Stimulated activated CD8-positive, alpha-beta memory T cell treated with anti-CD3 and anti-CD28 coated beads, Interleukin-2, amount 100 ng/mL, for 48 hours (primary cell): ENCODE measurements at regions not wholly inside any gene's neighbourhood (a gene's known extent, or its start where the extent isn't known, plus 50 kb on each side); places are given as distances from the start of the nearest gene placed in this dataset.

Experiments
- DNase-seq, 2 donors: peaks; one replicate each; pipeline ENCODE4 v3.0.0-alpha.2; 2020; ENCODE audit warnings: low read depth in 2 of 2

- no peak for DNase-seq
These were observed 331.8 kb upstream of the CDH11 start for GRCh38 chr16:65453646-65454045.

DNA sequence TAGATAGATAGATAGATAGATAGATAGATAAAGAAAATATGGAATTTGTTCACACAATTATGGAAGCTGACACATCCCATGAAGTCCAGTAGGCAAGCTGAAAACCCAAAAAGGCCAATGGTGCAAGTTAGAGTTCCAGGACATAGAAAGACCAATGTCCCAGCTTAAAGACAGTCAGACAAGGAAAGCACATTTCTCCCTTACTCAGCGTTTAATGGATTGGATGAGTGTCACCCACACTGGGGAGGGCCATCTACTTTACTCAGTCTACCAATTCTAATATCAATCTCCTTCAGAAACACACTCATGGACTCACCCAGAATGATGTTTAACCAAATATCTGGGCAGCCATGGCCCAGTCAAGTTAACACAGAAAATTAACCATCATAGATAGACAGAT lies 327.7 kb upstream of the CDH11 start:
- DNase-seq: no peak

DNA sequence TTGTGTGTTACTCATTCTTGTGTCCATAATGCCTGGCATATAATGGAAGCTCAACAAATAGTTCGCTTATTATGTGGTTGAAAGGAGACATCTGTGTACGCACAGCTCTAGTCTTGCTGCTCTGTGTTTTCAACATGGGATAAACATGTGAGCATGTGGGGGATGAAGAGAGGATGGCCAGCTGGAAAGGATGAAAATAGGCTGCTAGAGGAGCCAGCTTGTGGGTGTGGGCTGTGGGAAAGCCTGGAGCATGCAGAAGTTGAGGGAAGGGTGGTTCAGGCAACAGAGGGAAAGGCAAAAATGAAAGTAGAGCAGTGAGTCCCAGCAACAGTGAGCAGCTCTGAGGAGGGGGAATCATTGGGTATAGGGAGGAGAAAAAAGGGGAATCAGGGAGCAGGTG lies 324.6 kb upstream of the CDH11 start:
- no peak for DNase-seq

DNA sequence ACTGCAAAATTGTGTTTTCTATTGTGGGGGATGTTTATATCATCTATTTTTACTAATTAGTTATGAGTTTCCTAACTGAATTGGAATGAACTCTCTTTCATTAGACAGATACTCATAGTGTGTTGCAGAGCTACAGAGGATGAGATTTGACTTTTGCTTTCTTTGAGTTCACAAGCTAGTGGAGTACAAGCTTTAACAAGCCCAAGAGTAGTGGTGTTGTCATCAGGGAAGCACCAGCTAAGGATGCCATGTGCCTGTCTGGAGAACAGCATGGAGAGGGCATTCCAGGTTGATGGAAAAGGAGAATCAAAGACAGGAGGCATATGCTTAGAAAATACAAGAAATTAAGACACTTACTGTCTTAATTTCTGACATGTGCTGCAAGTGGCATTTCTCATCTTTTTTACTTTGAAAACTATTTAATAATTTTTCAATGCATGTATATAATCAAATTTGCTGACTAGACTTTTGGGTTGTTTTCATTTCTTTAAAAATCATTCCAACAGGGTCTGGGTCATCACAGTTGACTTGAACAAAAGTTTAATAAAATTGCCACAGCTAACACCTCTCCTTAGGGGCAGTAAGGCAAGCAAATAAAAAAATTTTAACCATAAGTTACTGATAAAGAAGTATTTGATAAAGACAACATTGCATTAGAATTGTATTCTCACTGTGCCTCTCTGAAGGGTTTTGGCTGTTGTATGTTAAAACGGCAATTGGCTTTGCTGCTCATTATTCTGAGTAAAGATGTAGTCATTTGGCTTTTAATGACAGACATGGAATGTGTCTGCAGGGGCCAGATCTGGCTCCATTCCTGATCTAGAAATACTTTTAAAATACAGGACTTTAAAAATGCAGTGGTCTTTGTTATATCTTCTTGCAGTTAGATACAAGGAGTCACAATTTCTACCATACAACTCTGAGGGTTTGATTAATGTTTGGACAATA lies 323.7 kb upstream of the CDH11 start:
- no peak for DNase-seq

GRCh38 chr16:65441501-65441900 lies 319.6 kb upstream of the CDH11 start:
- DNase-seq: no peak

- DNase-seq: no peak
These were observed 307.8 kb upstream of the CDH11 start for GRCh38 chr16:65429504-65430181.

GRCh38 chr16:65426484-65426883 lies 304.6 kb upstream of the CDH11 start:
- DNase-seq: no peak

- DNase-seq: no peak
These were observed 301.1 kb upstream of the CDH11 start for GRCh38 chr16:65422934-65423333.

GRCh38 chr16:65421596-65421995 lies 299.7 kb upstream of the CDH11 start:
- DNase-seq: no peak

DNA sequence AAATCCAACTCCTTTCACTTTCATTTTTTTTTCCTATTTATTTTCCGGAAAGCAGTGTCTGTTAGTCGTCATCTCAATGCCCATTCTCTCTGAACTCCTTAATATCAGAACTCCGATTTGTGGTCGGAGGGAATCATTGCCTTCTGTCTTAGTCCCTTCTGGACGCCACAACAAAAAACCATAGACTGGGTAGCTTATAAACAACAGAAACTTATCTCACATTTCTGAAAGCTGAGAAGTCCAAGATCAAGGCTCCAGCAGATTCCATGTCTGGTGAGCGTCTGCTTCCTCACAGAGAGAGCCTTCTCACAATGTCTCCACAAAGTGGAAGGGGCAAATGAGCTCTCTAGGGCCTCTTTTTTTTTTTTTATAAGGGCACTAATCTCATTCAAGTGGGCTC lies 296.6 kb upstream of the CDH11 start:
- no peak for DNase-seq

DNA sequence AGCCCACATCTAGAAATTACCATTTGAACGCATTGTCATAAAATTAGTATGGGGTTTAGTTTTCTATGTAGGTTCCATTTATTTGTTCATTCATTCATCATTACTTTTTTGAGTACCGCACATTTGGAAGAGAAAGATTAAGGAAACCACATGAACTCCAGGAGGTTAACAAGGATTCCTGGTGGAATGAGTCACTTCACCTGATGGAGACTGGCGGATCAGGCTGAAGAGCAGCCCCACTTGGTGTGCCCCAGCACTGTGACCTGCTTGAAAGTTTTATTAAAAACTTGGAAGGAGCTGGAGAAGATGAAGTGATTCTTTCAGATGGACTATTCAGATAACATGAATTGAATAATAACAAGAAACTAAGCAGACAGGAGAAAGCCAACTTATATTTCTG lies 293.6 kb upstream of the CDH11 start:
- DNase-seq: no peak

DNA sequence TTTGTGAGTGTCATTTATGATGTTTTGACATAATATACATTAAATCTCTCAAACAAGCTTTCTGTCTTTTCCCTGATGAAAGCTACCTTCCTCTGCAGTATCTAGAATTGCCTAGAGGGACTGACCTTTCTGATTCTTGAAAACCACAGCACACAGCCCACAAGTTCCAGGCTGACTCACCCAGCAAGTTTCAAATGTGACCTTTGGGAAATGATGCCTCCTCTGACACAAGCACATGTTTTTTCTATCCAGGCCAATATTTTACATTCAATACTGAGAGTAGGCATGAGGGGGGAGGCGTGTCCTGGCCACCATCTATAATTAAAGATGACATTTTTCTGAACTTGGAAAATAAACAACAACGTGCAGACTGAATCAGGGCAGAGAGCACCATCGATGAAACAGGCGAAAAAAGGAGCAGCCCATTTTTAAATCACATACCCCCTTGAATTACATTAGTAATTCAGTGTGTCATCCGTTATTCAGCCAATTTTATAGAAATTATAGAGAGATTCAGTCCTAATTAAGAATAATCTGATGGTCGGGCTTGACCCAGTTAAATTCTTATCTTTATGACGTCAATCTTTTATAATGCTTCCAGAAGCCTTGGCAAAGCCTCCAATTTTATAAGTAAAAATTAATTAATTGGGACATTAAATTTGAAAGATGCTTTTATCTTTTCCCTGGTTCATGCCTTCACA lies 292.6 kb upstream of the CDH11 start:
- DNase-seq: no peak

DNA sequence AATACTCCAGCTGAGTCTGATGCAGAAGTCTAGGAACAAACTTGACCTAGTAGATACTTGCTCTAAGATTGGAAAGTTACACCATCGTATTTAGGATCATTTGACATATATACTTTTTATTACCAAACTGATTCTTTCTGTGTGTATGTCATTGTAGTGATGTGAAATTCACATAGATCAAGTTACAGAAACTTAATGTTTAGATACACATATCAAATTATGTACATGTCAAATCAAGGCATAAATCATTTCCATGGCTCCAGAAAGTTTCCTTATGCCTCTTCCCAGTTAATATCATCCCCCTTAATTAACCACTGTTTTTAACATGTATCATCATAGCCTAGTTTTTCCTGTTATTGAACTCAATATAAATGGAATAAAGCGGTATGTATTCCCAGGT lies 292.0 kb upstream of the CDH11 start:
- no peak for DNase-seq

- DNase-seq: no peak
These were observed 288.9 kb upstream of the CDH11 start for GRCh38 chr16:65410801-65411200.

GRCh38 chr16:65409510-65409909 lies 287.6 kb upstream of the CDH11 start:
- DNase-seq: no peak

GRCh38 chr16:65406933-65407332 lies 285.1 kb upstream of the CDH11 start:
- no peak for DNase-seq

GRCh38 chr16:65406116-65406515 lies 284.3 kb upstream of the CDH11 start:
- DNase-seq: no peak

DNA sequence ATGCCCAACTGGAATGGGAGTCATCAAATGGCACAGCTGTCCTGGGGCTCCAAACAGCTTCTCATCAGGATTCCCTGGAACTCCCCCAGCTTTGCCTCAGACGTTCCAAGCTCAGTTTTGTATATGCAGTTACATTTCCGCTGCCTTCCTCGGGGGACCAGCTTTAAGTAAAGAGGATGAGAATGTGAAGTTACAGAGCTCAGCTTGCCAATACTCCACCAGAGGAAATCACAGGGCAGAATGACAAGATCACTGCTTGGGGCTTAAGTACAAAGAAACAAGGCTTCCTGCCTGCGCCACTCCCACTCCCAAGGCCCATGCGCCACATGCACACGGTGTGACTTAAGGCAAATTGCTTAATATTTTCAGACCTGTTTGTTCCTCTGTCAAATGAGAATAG lies 272.4 kb upstream of the CDH11 start:
- DNase-seq: no peak

GRCh38 chr16:65392806-65393565 lies 271.1 kb upstream of the CDH11 start:
- DNase-seq: no peak

DNA sequence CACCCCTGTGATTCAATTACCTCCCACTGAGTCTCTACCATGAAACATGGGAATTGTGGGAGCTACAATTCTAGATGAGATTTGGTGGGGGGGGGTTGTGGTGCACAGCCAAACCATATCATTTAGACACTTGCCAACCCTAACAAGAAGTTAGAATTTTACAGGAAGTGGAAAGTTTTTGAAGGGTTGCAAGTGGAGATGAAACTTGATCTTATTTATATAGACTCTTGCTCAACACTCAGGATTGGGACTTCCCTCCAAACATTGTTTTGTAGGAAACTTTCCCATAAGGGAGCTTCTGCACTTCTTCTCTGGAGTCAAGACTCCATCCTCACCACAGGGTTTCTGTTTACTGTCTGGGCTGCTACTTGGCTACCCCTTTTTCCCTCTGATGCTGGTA lies 266.7 kb upstream of the CDH11 start:
- no peak for DNase-seq

DNA sequence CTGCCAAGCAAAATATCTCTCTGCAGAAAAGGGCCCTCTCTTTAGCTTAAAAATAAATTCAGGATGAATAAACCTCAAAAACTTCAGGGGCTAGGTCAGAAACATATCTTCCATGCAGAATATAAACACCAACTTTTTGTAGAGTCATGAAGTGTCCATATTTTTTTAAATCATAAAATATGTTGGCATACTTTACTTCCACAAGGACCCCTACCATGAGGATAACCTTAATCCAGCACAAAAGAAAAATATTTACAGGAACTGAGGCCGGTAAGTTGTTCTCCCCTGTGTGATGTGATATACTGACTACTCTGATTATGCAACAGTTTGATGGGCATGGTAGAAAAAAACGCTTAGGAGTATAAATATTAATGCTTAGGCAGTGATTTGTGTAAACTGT lies 264.8 kb upstream of the CDH11 start:
- no peak for DNase-seq

DNA sequence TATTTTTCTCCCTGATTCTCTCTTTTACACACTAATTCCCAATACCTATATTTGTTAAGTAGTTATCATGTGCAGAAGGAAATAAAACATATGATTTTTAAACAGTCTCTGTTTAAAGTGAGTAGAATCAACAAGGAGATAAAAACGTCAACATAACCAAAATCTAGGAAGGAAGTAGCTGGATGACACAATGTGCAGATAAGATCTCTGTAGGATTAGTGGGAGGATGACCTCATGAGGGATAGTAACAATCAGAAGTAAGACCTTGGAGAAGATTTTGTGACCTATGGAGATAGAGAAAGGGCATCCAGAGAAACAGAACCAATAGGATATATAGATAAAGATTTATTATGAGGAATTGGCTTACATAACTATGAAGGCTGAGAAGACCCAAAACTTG lies 262.6 kb upstream of the CDH11 start:
- no peak for DNase-seq
